HCT116 (cell line): ENCODE measurements at regions not wholly inside any gene's neighbourhood (a gene's known extent, or its start where the extent isn't known, plus 50 kb on each side); places are given as distances from the start of the nearest gene placed in this dataset.

Experiments
- CTCF ChIP-seq, 3 experiments: fragments of 200-600 bp in 1 of 3; sonication (generic) in 1 of 3; IDR thresholded peaks in 2 of 3; conservative IDR thresholded peaks in 1 of 3; 2 replicates each; pipeline ENCODE4 v1.5.1; 2012 to 2017; ENCODE audit warnings: low read depth in 2 of 3, low read length in 2 of 3, antibody characterized with exemption in 1 of 3, borderline replicate concordance in 1 of 3, control low read depth in 1 of 3, mild to moderate bottlenecking in 1 of 3, mixed read lengths in 1 of 3, mixed run types in 1 of 3, moderate library complexity in 1 of 3; ENCODE audit not compliant: insufficient read depth in 1 of 3
- EZH2 ChIP-seq: fragments of 200-600 bp; sonication (generic); IDR thresholded peaks from 2 replicates; pipeline ENCODE4 v1.6.1; 2017; ENCODE audit warnings: antibody characterized with exemption, mixed run types
- EZH2phosphoT487 ChIP-seq: fragments of 200-600 bp; IDR thresholded peaks from 2 replicates; pipeline ENCODE4 v1.6.1; 2018; ENCODE audit warnings: antibody characterized with exemption, borderline replicate concordance
- MAX ChIP-seq: IDR thresholded peaks from 2 replicates; pipeline ENCODE4 v1.6.1; 2012
- POLR2A ChIP-seq: IDR thresholded peaks from 2 replicates; pipeline ENCODE4 v1.7.0; 2011; ENCODE audit warnings: borderline replicate concordance; ENCODE audit not compliant: insufficient read depth, insufficient read length; ENCODE audit errors: extremely low read depth
- POLR2AphosphoS5 ChIP-seq: IDR thresholded peaks from 2 replicates; pipeline ENCODE4 v1.6.1; 2011; ENCODE audit warnings: mild to moderate bottlenecking, low read depth, low read length, moderate library complexity
- YY1 ChIP-seq: IDR thresholded peaks from 2 replicates; pipeline ENCODE4 v1.6.1; 2011; ENCODE audit warnings: low read length, low read depth, moderate library complexity, mild to moderate bottlenecking; ENCODE audit not compliant: insufficient replicate concordance; ENCODE audit errors: extremely low read depth

GRCh38 chr12:78622529-78623195, 241.9 kb upstream of the SYT1 start:
- TF ChIP-seq POLR2A, result no peak
- TF ChIP-seq CTCF (IDR thresholded peaks at IDR 0.05 in 2 of 3, conservative IDR thresholded peaks at IDR 0.05 in 1 of 3; ENCODE audit: borderline replicate concordance in 1 of 3, insufficient read depth in 1 of 3, low read depth in 2 of 3, low read length in 2 of 3), result no peak
- no peak for TF ChIP-seq EZH2phosphoT487
- no peak for TF ChIP-seq YY1
- TF ChIP-seq MAX, result no peak
- no peak for TF ChIP-seq POLR2AphosphoS5
- TF ChIP-seq EZH2, result no peak
